Choroid plexus epithelial cell (primary cell): ENCODE measurements at regions not wholly inside any gene's neighbourhood (a gene's known extent, or its start where the extent isn't known, plus 50 kb on each side); places are given as distances from the start of the nearest gene placed in this dataset.

Experiments
- DNase-seq: peaks from one replicate; pipeline ENCODE4 v3.0.0-alpha.2; 2010; ENCODE audit warnings: low read depth
- H3K4me3 ChIP-seq: 2 replicates; pipeline ENCODE4 v1.5.1; 2011; ENCODE audit warnings: low read depth, mild to moderate bottlenecking, control low read depth, low read length, moderate library complexity
- TF ChIP-seq, protein P1 (sequence below): conservative IDR thresholded peaks from 2 replicates; pipeline ENCODE4 v1.5.1; 2011; ENCODE audit warnings: low read depth, mild to moderate bottlenecking, control low read depth, inconsistent platforms, low read length, moderate library complexity

DNA sequence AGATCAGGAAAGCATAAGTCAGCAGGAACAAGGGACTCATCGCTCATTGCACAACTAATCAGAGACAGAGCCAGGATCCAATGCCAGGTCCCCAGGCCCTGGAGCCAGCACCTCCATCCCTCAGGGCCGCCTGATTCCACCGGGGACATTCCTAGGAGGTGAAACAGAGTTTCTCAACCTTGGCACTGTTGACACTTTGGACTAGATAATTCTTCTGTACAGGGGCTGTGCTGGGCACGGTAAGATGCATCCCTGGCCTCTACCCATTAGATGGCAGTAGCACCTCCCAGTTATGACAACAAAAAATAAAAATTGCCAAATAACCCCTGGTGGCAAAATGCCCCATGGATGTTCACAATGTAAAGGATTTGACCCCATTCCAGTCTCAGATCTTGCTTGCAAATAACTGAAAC is 127.7 kb downstream of the MTHFS start:
- TF ChIP-seq, protein P1, sequence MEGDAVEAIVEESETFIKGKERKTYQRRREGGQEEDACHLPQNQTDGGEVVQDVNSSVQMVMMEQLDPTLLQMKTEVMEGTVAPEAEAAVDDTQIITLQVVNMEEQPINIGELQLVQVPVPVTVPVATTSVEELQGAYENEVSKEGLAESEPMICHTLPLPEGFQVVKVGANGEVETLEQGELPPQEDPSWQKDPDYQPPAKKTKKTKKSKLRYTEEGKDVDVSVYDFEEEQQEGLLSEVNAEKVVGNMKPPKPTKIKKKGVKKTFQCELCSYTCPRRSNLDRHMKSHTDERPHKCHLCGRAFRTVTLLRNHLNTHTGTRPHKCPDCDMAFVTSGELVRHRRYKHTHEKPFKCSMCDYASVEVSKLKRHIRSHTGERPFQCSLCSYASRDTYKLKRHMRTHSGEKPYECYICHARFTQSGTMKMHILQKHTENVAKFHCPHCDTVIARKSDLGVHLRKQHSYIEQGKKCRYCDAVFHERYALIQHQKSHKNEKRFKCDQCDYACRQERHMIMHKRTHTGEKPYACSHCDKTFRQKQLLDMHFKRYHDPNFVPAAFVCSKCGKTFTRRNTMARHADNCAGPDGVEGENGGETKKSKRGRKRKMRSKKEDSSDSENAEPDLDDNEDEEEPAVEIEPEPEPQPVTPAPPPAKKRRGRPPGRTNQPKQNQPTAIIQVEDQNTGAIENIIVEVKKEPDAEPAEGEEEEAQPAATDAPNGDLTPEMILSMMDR, result peak; percentile 50
- no peak overlapping the region for H3K4me3 ChIP-seq
- peak; percentile 26 for DNase-seq

DNA sequence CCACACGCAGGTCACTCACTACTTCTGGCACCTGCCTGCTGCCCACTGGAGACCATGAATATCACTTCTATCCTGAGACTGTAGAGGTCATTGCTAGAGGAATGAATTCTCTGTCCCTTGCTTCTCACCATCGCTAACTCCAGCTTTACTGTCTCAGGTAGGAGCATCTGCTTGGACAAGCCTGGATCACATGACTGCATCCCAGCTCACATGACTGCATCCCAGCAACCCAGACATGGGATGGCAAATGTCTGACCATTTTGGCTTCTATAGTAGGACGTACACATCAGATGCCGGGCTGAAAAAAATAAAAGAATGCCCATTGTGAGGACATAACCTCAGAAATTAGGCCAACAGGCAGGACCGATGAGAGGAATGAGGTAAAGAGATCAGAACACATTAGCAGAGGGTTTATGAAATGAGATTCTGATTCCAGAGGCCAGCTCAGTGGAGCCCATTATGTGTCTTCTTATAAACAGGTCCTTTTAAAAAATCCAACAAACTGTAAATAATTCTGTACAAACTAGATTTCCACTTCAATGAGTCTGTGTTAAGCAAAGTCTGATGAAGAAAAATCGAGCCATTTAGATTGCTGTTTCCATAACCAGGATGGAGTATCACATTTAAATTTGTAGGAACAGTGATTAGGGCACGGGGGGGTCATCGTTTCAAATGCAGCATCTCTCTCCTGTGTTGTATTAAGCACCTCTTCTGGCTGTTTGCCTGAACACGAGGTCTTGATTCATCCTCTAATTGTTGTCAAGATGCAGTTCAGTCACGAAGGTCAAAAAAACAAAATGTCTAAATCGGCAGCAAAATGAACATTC is 126.7 kb downstream of the MTHFS start:
- no peak for DNase-seq
- H3K4me3 ChIP-seq, result no peak overlapping the region

DNA sequence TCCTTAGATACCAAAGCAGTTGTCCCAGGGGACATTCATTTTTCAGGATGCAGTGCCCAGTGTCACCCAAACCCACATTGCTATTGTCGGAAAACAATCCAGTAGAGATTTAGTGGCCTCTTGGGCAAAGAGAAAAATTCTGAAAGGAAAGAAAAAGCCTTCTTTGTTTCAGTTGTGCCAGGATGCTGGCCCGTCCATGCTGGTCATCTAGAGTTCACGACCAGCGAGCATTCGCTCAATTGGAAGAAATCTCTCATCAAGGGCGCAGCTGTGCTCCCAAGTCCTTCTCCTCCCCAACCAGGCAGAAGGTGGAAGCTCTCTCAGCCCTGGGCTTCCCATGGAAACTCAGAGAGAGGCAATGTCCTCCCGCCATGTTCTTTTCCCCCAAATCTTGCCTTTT is 123.7 kb downstream of the MTHFS start:
- TF ChIP-seq, protein P1, result no peak
- no peak for DNase-seq
- H3K4me3 ChIP-seq, result no peak overlapping the region

More for the DNA sequence above, 126.7 kb downstream of the MTHFS start:
- TF ChIP-seq, protein P1, result no peak

DNA sequence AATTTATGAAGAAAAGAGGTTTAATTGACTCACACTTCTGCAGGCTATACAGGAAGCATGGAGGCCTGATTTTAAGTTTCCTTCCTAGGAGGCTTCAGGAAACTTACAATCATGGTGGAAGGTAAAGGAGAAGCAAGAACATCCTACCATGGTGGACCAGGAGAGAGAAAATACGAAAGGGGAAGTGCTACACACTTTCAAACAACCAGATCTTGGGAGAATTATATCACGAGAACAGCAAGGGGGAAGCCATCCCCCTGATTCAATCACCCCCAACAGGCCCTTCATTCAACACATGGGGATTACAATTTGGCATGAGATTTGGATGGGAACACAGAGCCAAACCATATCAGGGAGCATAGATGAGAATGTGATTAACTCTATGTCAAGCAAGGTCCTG is 121.0 kb downstream of the MTHFS start:
- H3K4me3 ChIP-seq, result no peak overlapping the region
- TF ChIP-seq, protein P1, result no peak
- DNase-seq, result no peak

DNA sequence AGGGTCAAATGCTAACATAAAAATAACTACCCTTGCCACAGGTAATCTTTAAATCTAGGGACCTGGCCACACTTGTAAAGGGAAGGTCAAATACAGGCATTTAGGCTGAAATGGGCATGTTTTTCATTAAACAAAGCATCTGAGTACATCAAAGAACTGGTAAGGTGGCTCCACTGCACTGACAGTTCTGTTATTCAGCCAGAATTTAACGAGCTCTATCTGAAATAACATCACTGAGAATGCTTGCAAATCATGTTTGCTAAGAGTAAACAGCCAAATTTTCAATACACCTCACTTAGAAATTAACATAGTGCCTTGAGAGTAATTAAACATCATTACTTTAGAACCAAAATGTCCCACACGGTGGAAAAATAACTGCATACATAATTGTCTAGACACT is 118.9 kb downstream of the MTHFS start:
- H3K4me3 ChIP-seq, result no peak overlapping the region
- DNase-seq, result no peak
- TF ChIP-seq, protein P1, result no peak

DNA sequence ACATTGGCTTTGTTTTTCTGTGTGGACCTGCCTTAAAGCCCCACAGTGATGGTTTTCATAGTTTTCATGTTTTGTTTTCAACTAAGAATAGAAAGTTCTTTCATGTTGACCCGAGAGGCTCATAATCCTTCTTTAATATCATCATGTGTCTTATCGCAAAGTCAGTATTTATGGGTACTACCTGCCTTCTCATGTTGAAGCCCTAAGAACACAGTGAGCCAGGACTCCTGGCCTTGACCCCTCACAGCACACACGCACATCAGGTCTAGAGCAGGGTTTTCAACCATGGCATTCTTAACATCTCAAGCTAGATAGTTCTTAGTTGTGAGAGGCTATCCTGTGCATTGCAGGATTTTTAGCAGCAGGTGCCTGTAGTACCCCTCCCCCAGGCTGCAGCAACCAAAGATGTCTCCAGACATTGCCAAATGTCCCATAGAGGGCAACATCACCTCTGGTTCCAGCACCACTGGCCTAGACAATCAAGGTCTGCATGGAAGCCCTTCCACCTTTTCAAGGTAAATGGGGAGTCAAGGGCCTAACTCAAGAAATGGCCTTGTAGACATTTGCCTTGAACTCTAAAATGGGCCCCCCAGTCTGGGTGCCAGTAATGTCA is 118.3 kb downstream of the MTHFS start:
- TF ChIP-seq, protein P1, result no peak
- no peak for DNase-seq
- H3K4me3 ChIP-seq, result no peak overlapping the region
